ENCODE measurements at regions not wholly inside any gene's neighbourhood (a gene's known extent, or its start where the extent isn't known, plus 50 kb on each side); places are given as distances from the start of the nearest gene placed in this dataset.

GRCh38 chr7:112882991-112883390, 92.8 kb upstream of the TMEM168 start:
- no peak for DNase-seq (ENCODE audit: low read depth in 3 of 3)

GRCh38 chr7:112882511-112882910, 92.3 kb upstream of the TMEM168 start:
- DNase-seq (ENCODE audit: low read depth in 3 of 3): no peak

DNA sequence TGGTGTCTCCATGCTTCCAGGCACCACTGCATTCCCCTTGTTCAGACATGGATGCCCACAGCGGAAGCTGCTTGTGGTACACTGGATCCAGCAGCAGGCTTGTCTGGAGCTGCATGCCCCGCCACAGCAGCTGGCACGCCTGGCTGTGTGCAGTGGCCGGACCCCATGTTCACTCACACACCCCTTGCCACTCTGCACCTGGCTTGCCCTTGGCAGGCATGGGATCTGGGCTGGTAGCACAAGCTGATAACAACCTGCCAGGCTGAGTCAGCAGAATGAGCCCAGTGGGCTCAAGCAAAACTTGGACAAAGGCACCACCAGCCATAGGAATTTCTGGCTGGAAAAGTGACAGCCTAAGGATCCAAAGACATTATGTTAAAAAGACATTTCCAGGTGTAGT, 91.8 kb upstream of the TMEM168 start:
- no peak for DNase-seq (ENCODE audit: low read depth in 3 of 3)

DNA sequence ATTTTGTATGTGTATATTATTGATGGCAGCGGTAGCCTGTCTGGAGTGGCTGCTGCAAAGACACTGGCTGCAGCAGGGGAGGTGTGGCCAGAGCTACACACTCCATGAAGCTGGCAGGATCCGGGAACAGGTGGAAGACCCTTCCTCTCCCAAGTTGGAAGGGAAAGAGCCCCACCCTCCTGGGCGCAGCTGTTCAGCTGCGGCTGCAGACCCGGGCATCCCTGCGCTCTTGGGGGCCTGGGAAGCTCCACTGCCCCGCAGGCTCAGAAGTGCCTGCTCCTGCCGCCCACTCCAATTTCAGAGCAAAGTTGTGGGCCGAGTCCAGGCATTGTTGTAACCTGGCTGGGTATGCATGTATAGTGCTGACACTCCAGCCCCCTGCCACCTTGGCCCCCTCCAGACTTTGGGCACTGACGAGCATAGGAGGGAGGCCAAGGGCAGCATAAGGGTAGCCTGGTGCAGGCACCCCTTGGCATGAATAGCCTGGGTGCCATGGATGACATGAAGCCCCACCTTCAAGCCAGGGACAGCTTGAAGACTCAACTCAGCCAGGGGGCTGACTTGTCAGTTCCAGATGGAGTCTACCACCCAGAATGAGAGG, 90.7 kb upstream of the TMEM168 start:
- no peak for DNase-seq (ENCODE audit: low read depth in 3 of 3)

DNA sequence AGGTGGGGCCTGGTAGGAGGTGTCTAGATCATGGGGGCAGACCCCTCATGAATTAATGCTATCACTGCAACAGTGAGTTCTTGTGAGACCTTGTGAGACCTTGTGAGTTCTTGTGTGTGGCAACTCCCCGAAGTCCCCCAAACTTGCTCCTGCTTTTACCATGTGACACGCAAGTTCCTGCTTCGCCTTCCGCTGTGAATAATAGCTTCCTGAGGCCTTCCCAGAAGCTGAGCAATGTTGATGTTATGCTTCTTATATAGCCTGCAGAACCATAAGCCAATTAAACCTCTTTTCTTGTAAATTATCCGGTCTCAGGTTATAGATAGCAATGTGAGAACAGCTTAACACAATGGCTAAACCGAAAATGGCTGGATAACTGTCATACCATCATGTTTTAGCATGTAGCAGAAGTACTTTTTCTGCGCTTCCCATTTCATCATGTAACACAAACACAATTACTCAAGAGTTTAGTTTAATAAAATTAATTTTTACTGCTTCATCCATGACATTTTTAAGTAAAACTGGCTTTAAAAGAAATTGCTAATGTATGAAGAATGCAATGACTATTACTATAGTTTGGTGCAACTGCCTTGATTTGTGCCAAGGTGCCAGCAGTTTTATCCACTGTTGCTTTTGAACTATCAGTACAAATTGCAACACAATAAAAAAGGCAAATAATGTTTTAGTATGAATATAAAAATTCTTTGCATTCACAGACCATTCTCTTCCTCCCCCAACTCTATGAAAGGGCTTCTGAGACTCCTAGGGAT, 87.7 kb upstream of the TMEM168 start:
- DNase-seq (ENCODE audit: low read depth in 3 of 3): no peak

DNA sequence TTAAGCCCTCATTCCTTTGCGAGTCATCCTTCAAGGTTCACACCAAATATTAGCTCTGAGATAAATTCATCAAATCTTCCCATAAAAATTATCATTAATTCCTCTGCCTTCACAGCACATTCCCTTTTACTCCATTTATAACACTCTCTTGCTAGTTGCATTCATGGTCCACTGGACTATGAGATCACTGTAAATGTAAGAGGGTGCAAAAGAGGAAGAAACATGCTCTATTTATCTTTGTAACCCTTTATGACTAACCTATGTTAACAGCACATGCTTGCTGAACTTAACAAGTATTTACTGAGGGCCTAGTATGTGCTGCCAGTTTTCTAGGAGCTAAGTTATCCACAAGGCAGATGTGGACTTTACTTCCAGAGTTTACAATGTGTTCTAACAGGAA, 86.7 kb upstream of the TMEM168 start:
- DNase-seq (ENCODE audit: low read depth in 3 of 3): no peak

- DNase-seq (ENCODE audit: low read depth in 3 of 3): no peak
Observed at GRCh38 chr7:112874909-112875308, 84.7 kb upstream of the TMEM168 start.

- DNase-seq (ENCODE audit: low read depth in 3 of 3): no peak
Observed at GRCh38 chr7:112873831-112874553, 83.8 kb upstream of the TMEM168 start.

- peak; percentile 14 to 22 (median 14) for DNase-seq (ENCODE audit: low read depth in 3 of 3)
Observed at GRCh38 chr7:112869111-112869774, 79.0 kb upstream of the TMEM168 start.

DNA sequence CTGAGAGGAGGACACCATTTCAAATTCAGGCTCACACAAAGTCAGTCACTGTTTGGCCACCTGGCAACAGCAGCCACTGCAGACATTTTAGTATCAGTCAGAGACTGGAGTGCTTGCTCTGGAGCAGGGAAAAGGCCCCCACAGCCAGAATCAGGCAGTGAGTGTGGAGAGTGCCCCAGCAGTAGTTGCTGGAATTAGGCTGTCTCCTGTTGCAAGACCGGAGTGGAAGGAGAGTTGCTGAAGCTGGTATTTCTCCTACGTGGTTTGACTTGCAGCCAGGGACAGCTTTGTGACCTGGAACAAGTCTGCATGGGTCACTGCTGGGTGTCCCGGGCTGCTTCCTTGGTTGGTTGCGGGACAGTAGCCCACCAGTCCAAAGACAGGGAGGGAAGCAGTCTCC, 78.4 kb upstream of the TMEM168 start:
- no peak for DNase-seq (ENCODE audit: low read depth in 3 of 3)

GRCh38 chr7:112866424-112866823, 76.2 kb upstream of the TMEM168 start:
- DNase-seq (ENCODE audit: low read depth in 3 of 3): no peak

DNA sequence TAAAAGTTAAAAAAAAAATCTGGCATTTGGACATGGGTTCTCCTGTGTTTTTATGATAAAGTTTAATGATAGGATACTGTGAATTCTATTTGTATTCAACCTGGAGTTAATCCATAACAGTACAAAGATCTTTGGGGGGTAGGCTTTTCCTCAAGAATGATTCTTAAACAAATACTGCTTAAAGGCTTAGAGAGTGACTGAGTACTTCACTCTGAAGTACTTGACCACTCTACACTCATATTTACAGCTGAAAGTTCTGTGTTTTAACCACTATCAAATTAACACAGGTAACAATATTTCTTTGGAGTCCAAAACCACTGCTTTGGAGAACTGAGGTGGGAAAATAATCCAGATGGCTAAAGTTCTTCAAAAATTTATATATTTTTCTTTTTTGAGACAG, 74.2 kb upstream of the TMEM168 start:
- no peak for DNase-seq (ENCODE audit: low read depth in 3 of 3)

DNA sequence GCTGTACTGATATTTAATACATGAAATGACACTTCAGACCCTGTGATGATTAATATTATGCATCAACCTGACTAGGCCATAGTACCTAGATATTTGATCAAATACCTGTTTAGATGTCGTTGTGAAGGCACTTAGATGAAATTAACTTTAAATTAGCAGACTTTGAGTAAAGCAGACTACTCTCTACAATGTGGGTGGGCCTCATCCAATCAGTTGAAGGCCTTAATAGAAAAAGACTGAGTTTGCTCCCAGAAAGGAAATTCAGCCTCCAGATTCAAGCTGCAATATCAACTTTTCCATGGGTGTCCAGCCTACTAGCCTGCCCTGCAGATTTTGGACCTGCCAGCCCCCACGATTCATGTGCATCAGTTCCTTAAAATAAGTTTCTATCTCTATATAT, 68.6 kb upstream of the TMEM168 start:
- no peak for DNase-seq (ENCODE audit: low read depth in 3 of 3)

- DNase-seq (ENCODE audit: low read depth in 3 of 3): no peak
Observed at GRCh38 chr7:112855227-112855626, 65.0 kb upstream of the TMEM168 start.

- no peak for DNase-seq (ENCODE audit: low read depth in 3 of 3)
Observed at GRCh38 chr7:112854169-112854568, 64.0 kb upstream of the TMEM168 start.

DNA sequence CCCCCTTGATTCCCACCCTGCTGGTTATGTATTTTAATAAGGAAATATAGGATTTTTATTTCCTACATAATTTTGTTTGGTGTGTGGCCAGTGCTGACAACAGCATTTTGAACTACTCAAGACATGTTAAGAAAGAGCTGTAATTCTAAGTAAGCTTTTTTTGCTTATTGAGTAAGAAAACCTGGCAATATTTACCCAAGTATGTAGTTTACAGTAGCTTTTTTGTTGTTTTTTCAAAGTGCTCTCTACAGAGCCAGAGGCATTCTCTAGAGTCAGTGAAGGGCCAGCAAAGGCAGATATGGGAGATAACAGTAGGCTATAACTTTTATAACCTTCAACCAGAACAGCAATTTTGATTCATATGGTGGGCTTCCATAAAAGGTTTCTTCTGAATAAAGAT, 63.2 kb upstream of the TMEM168 start:
- no peak for DNase-seq (ENCODE audit: low read depth in 3 of 3)

DNA sequence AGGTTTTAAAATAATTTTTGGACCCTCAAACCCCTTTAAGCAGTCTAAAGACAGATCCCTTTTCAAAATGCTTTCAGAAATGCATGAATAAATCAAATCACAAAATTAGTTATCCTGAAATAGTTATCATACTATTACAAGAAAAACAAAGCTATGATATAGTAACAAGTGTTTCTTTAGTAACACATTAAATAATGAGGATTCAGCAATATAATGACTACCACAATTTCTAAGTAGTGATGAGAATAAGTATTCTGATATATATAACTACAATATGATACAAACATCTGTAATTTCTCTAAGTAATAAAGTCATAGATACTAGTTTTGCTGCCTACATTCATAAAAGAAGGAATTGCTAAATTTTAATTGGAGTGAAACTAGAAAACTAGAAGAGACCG, 53.0 kb upstream of the TMEM168 start:
- no peak for DNase-seq (ENCODE audit: low read depth in 3 of 3)
